SU-DHL-6 (cell line): ENCODE measurements at regions not wholly inside any gene's neighbourhood (a gene's known extent, or its start where the extent isn't known, plus 50 kb on each side); places are given as distances from the start of the nearest gene placed in this dataset.

Experiments used
- CTCF ChIP-seq: fragments of 200-600 bp; sonication (generic); IDR thresholded peaks from one replicate; pipeline ENCODE4 v1.5.1; 2017; ENCODE audit warnings: antibody characterized with exemption, mild to moderate bottlenecking, low read length, moderate library complexity; ENCODE audit not compliant: insufficient read depth, poor library complexity, severe bottlenecking
- EZH2phosphoT487 ChIP-seq: fragments of 200-600 bp; sonication (generic), shearing (Covaris generic); conservative IDR thresholded peaks from 2 replicates; pipeline ENCODE4 v1.6.1; 2018; ENCODE audit warnings: mild to moderate bottlenecking, antibody characterized with exemption, low read length, moderate library complexity, mixed read lengths

DNA sequence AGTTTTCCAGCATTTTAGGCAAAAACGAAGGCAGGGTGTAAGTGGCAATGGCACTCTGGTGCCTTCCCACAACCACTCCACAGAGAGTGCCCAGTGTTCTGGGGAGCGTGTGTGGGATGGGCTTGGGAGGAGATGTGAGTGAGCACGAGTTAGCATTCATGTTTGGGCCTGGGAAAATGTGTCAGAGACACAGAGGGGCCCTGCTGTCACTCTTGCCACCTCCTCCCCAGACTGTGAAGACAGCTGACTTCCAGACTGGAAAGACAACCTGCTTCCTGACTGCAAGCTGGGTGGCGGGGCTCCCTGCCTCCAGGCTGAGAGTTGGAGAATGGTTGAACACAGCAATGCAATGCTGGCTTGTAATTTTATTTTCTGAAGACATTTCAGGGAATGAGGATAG lies 454.5 kb upstream of the ZMIZ1 start:
- TF ChIP-seq CTCF, result no peak
- no peak for TF ChIP-seq EZH2phosphoT487
